GM18867 (cell line): ENCODE measurements at regions not wholly inside any gene's neighbourhood (a gene's known extent, or its start where the extent isn't known, plus 50 kb on each side); places are given as distances from the start of the nearest gene placed in this dataset.
"Not testable (repeated sequence)": the region's sequence is repeated elsewhere in the genome, so short reads cannot be mapped to it uniquely, and the experiment has no call there.

ENCODE experiments used
- ATAC-seq: cut with Tn5 transposase; IDR thresholded peaks from one replicate; pipeline ENCODE4 v1.9.1; 2021; ENCODE audit warnings: mild to moderate bottlenecking, moderate library complexity; ENCODE audit not compliant: unreplicated experiment

DNA sequence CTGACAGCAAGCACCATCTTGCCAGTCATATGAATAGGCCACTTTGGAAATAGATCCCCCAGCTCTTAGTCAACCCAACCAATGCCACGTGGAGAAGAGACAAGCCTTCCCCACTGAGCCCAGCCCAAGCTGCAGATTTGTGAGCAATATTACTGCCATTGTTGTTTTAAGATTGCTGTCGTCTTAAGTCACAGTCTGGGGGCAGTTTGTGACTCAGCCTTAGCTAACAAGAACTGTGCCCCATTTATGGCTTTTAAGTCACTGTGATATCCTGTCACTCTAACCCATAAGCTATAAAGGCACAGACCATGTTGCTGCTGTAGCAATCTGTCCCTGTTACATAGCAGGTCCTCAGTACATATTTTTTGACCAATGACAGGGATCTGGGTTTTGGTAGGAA is 464.2 kb downstream of the MED13L start:
- ATAC-seq, result no peak

DNA sequence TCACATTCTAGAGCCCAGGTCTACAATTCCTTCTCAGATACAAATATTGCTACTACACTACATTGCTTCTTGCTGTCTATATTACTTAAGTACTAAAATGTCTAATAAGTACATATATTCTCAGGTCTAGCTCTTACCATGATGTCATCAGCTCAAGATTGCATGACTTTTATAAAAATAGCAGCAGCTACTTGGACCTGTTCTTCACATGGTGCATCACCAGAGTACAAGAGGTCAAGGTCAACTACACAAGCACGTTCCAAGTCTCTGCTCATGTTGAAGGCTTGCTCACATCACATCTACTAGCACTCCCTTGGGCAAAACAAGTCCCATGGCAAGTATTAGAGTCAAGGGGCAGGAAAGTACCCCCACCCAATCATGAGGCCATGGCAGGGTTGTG is 465.6 kb downstream of the MED13L start:
- ATAC-seq, result no peak

DNA sequence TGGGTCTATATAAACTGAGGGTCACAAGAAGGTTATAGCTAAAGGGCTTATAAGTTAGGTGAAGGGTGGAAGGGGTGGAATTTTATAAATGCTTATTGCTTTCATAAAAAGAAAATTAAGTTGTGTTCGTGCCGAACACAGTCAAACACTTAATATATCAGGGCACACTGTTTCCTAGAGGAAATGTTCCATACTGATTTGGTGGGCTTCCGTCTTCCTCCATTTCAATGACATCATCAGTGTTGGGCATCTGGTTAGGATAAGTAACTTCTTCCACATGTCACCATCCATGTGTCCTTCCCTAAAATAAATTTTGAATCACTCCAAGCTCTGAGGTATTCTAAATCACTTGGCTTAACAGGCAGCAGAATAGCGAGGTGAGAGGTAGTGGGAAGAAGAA is 466.4 kb downstream of the MED13L start:
- no peak for ATAC-seq

DNA sequence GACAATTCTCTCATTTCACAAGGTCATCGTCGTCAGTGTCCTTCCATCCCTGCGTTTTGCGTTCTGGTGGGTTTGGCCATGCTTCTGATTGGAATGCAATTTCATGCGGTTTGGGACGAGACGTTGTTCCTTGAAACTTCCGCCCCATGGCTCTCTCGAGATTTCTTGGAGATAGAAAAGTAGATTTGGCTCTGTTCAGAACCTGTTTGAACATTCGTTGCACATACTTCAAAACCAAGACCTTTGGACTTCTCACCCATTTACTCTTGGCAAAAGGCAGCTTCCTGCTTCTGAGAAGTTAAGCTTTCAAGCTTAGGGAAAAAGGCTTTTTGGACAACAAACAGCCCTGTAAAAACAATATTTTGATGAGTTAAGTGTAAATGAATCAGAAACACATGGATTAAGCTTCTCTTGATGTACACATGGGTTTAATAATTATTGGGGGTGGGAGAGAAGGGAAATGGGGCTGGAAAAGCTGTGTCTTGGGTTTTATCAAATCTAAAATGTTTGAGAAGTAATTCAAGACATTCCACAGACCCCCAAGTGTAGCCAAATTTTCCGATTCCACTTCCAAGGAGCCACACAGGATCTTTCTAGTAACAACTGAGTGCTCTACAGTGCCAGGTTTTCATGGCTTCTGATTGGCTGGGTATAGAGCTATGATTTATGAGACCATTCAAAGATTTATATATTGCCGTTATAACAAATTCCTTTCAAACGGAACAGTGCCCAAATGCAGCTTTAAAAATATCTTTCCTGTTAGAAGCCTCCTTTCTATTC is 467.2 kb downstream of the MED13L start:
- no peak for ATAC-seq

DNA sequence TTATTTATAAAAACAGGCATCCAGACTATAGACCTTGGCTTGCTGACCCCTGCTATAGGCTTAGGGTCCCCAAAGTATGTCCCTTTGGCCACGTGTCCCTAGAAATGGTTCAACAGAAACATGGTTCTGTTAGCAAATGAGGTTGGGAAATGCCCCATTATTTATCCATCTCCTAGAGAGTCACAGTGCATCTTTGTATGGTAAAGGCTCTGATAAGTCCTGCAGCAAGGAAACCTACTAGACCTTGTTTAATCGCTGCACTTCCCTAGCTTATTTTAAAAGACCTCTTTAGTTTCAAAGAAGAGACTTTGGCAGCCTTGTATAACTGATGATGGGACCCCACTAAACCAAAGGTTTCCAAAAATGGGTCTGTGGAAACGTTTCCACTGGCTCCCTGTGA is 471.5 kb downstream of the MED13L start:
- no peak for ATAC-seq

DNA sequence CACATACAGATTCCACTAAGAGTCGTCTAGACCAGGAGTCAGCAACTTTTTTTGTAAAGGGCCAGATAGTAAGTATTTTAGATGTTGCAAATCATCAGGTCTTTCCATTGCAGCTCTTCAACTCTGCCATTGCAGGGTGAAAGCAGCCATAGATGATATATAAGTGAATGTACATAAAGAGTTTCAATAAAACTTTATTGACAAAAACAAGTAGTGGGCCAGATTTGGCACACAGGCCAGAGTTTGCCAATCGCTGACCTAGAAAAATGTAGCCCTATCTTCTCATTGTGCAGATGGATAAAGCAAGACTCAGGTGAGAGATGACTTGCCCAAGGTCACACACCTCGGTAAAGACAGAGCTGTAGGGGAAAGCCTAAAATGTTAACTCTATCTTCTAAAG is 474.7 kb downstream of the MED13L start:
- no peak for ATAC-seq

DNA sequence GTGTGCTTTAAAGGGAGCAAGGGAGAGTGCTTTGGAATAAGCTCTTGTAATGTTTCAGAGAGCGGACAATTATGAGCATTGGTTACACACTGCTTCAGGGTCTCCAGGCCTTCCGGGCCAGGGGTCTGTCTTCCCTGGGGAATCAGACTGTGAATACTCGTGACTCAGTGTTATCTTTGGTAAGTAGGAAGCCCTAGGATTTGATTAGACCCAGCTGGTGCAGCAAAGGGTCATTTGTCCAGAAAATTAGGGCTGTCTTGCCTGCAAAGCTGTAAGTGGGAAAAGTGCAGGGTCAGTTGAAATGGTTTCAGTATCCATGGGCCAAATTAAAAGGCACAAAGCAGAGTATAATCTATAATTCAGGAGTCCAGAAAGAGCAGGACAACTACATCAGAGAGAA is 475.6 kb downstream of the MED13L start:
- no peak for ATAC-seq

DNA sequence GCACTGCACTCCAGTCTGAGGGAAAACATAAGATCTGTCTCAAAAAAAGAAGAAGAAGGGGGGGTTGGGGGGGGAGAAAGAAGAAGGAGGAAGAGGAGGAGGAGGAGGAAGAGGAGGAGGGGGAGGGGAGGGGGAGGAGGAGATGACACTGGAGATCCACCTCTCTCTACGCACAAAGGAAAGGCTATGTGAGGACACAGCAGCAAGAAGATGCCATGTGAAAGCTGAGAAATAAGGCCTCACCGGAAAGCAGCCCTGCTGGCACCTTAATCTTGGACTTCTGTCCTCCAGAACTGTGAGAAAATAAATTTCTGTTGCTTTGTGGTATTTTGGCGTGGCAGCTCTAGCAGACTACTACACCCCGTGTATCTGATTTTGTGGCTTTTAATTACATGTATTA is 477.9 kb downstream of the MED13L start:
- no peak for ATAC-seq

DNA sequence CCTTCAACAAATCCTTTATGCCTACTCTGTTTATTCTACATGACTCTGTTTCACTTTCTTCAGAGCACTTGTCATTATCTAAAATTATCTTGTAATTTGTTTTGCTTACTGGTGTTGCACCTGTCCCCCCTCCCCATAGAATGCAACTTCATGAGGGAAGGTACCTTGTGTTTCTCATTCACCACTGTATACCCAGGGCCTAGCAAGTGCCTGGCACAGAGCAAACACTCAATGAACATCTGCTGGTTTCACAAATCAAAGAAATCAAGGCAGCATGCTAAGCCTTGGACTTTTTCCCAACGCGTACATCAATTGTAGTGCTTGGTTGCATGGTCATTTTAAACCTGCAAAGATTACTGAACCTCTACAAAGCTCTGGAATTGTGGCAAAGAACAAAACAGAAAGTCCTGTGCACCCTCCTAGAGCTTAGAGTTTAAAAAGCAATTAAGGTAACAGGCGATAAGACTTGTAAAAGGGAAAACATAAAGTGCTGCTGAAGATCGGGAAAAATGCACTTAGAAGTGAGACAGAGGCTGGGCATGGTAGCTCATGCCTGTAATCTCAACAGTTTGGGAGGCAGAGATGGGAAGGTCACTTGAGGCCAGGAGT is 479.1 kb downstream of the MED13L start:
- ATAC-seq, result no peak

DNA sequence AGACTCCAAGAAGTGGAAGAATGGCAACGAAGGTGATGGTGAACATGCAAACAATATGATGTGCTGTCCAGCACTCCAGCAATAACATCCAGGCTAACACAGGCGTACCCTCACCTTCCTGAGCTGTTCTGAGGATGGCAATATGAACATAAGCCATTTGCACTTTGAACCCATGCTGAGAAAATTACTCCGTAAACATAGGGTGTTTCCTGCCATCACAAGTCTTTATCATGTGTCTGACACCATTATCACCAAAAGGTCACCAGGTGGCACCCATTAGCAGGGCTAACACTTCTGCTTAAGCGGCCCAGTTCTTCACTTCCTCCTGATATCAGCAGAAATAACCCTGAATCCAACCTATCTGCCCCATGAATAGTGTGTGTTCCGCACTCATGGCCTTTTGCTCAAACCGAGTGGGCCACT is 482.8 kb downstream of the MED13L start:
- no peak for ATAC-seq

DNA sequence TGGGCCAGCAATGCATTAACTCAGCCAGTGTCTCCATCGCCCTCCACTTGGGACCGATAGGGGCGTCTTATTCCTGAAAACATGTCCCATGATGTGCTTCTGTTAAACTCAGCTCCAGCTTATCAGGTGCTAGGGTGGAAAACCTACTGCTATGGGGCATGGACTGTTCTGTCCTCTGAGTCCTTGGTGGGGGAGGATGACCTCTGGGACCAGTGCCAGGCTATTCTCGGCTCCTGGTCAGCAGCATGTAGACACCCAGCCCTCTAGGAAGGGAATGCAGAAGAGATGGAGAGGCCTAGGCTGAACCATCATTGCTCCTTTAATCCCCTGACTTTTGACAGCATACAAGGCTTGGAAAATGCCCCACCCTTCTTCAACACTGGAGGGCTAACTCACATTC is 486.2 kb downstream of the MED13L start:
- ATAC-seq, result no peak

DNA sequence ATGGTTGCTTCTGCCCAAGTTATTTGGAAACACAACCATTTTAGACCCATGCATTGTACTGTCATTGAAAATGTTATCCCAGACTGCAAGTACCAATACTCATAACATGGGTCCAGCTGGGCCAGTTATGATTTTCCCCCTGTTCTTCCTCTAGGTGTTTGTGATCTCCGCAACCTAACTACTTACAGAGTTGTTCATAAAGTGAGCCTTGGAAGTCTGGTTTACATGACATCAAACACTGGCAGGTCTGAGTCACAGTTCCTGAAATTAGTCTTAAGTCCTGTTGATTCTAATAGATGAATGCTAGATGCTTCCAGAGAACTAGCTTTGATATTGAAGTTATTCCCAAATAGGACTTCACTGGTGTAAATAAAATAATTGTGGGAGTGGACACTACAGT is 487.0 kb downstream of the MED13L start:
- ATAC-seq, result no peak

DNA sequence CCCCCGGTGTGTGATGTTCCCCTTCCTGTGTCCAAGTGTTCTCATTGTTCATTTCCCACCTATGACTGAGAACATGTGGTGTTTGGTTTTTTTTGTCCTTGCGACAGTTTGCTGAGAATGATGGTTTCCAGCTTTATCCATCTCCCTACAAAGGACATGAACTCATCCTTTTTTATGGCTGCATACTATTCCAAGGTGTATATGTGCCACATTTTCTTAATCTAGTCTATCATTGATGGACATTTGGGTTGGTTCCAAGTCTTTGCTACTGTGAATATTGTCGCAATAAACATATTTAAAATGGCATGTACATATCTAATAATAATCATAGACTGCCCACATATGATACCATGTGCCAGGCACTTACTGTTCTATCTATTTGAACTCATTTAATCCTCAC is 491.0 kb downstream of the MED13L start:
- not testable (repeated sequence) for ATAC-seq

DNA sequence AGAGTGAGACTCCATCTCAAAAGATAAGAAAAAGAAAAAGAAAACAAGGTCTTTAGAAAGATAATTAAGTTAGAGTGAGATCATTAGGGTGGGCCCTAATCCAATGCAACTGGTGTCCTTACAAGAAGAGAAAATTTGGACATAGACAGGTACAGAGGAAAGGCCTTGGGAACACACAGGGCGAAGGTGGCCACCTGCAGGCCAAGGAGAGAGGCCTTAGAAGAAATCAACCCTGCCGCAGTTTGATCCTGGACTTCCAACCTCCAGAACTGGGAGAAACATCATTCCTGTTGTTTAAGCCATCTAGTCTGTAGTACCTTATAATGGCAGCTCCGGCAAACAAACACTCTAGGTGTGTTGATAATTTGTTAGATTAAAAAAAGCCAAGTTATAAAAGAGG is 491.9 kb downstream of the MED13L start:
- ATAC-seq, result no peak

DNA sequence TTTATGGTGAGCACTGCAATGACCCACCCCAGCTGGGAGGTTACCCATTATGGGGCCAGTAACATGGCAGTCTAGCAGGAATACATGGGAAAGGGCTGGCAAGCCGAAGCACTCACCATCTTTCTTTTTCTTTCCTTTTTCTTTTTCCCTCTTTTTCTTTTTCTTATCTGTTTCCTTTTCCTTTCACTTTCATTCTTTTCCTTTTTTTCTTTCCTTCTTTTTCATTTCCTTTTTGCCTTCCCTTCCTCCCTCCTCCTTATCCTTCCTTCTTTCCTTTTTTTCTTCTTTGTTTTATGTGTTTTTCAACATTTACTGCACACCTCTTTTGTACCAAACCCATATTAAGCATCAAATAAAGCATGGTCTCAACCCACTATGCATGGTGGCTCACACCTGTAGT is 501.1 kb downstream of the MED13L start:
- ATAC-seq, result no peak

DNA sequence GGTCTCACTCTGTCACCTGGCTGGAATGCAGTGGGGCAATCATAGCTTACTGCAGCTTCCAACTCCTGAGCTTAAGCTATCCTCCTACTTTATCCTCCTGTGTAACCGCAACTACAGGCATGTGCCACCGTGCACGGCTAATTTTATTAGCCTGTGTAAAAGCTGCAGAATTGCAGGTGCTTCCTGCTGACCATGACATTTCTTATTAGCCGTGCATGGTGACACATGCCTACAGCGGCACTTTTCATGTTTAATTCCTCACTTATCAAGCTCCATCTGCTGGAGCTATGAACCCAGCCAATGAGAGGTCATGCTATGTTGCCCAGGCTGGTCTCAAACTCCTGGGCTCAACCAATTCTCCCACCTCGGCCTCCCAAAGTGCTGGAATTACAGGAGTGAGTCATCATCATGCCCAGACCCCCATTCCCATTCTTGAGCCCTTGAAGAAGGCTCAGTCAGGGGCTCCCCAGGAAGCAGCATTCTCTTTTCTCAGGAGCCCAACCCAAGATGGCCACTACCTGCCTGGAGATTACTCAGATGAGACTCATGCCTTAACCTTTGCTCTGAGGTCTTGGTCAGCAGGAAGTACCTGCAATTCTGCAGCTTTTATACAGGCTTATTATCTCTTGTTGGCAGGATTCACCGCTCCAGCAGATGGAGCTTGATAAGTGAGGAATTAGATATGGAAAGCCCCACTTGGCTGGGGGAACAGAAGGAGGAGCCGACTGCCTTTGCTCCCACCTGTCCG is 503.2 kb downstream of the MED13L start:
- ATAC-seq, result no peak

DNA sequence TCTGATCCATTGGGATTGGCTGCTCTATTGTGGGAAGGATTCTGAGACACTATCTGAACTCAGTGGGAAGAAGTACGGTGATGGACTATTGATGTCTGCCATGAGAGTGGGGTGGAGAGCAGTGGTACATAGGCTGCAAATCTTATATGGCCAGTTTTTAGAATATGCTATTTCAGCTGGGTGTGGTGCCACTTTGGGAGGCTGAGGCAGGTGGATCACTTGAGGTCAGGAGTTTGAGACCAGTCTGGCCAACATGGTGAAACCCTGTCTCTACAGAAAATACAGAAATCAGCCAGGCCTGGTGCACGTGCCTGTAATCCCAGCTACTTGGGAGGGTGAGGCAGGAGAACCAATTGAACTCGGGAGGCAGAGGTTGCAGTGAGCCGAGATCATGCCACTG is 505.9 kb downstream of the MED13L start:
- ATAC-seq, result no peak

DNA sequence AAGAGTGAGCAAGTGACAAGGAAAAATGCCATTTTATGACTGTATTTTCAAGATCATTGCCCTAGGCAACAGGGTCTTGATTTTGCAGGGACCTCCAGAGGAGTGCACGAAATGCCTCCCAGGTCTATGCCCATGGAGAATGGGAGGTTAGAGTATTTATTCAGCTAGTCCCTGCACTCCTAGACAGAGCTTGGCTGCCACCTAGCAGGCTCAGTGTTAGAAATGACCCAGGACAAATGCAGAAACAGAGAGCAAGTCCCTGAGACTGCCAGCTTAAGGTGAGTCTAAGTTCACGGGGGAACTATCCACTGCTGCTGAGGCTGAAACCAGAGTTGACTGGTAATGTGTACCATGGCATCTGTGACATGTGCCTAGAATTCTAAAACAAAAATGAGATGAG is 506.4 kb downstream of the MED13L start:
- ATAC-seq, result no peak

DNA sequence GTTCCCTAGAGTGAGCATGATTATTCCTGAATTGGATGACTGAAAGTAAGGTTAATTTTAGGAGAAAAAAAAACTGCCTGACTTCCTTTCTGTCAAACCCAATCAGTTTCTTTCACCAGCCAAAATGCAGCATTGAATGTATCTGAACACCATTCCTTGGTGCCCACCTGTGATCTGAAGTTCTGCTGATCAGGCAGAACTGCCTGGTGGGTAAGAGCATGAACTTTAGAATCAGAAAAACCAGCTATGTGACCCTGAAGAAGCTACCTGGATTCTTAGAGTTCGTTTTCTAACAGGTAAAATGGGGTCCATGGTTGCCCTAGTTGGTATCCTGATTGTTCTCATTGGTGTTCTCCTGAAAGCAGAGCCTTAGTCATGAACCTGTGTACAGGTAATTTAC is 506.9 kb downstream of the MED13L start:
- ATAC-seq, result no peak

DNA sequence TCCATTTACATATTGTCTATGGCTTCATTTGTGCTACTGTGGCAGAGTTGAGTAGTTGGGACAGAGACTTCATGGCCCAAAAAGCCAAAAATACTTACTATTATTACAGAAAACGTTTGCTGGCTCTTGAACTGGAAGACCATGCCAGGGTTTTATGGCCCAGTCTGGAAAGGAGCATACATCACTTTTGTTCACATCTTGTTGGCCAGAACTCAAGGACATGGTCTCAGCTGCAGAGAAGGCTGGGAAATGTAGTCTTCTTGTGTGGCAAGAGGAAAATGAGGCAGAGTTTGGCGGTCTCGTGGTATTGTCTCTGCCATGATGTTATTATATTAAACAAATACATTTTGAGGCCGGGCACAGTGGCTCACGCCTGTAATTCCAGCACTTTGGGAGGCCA is 509.6 kb downstream of the MED13L start:
- no peak for ATAC-seq

DNA sequence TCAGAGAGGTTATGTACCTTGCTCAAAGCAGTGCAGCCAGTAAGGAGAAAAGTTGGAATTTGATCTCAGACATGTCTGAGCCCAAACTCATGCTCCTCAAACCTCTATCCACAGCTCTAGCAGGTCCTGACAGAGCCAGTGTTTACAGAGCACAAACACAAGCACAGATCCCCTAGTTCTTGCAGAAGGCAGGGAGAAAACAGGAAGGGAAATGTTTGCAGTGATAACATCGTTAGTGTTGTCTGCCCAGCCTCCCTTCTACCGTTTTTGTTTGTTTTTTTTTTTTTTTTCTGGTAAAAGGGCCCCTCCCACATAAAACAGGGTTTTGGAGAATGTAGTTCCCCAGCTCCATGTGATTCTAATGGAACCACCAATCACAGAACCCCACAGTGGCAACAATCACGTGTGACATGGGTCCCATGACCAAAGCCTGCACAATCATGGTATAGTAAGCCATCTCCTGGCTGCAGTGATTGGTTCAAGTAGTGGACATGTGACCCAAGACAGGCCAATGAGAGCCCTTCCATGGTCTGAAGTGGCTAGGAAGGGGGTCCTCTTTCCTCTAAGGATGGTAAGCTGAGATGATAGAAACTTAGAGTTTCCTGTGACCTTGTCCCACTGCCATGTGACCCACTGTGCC is 513.4 kb downstream of the MED13L start:
- no peak for ATAC-seq

DNA sequence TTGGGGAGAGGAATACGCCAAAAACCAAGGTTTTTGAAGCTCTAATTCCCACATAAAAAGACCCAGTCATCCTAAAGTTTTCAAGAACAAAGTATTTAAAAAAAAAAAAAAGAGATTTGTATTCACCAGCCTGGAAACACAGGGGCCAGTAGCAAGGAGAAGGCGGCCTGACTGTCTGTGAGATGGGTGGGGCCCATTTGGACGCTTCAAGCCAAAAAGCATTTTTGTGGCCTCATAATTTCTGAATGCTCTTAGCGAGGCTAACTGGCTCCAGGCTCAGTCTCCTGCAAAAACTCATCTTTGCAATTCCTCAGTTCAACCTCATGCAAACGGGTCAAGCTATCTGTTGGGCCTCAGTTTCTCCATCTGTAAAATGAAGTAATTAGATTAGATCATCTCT is 514.1 kb downstream of the MED13L start:
- no peak for ATAC-seq
